IgD-negative memory B cell (primary cell): ENCODE measurements at regions not wholly inside any gene's neighbourhood (a gene's known extent, or its start where the extent isn't known, plus 50 kb on each side); places are given as distances from the start of the nearest gene placed in this dataset.
A peak's percentile ranks its signal among the peaks of the same experiment; 100 is the strongest.

Experiments used
- H3K27ac Mint-ChIP-seq, 3 donors: one replicate each; pipeline ENCODE4 v1.8.0; 2020 to 2022; ENCODE audit warnings: mild to moderate bottlenecking in 3 of 3, mixed read lengths in 3 of 3, moderate library complexity in 1 of 3
- H3K27me3 Mint-ChIP-seq: one replicate; pipeline ENCODE4 v1.8.0; 2021; ENCODE audit warnings: mixed read lengths
- H3K36me3 Mint-ChIP-seq: one replicate; pipeline ENCODE4 v1.8.0; 2020; ENCODE audit warnings: mild to moderate bottlenecking, mixed read lengths
- H3K4me1 Mint-ChIP-seq, 3 donors: one replicate each; pipeline ENCODE4 v1.8.0; 2020 to 2022; ENCODE audit warnings: mixed read lengths in 3 of 3, mild to moderate bottlenecking in 1 of 3
- H3K4me3 Mint-ChIP-seq, 4 donors: one replicate each; pipeline ENCODE4 v1.8.0; 2020 to 2022; ENCODE audit warnings: mild to moderate bottlenecking in 4 of 4, mixed read lengths in 4 of 4, moderate library complexity in 3 of 4
- H3K9me3 Mint-ChIP-seq, 3 donors: one replicate each; pipeline ENCODE4 v1.8.0; 2020 to 2021; ENCODE audit warnings: mixed read lengths in 3 of 3, mild to moderate bottlenecking in 1 of 3

- peaks cover 8% of the 10 kb centered on the region for H3K27me3 Mint-ChIP-seq
- H3K36me3 Mint-ChIP-seq: no peaks in the 10 kb centered on the region
- H3K9me3 Mint-ChIP-seq: peaks cover 0 to 3% (median 0%) of the 10 kb centered on the region in 3 donors
- H3K4me3 Mint-ChIP-seq: no peak overlapping the region
- H3K27ac Mint-ChIP-seq: no peak overlapping the region
- H3K4me1 Mint-ChIP-seq: no peaks in the 10 kb centered on the region
Observed at GRCh38 chr15:29208836-29209235, 60.8 kb downstream of the NSMCE3 start.

- H3K9me3 Mint-ChIP-seq: peaks cover 0 to 5% (median 0%) of the 10 kb centered on the region in 3 donors
- peaks cover 9% of the 10 kb centered on the region for H3K27me3 Mint-ChIP-seq
- H3K27ac Mint-ChIP-seq: no peak overlapping the region
- no peak overlapping the region for H3K4me3 Mint-ChIP-seq
- H3K36me3 Mint-ChIP-seq: no peaks in the 10 kb centered on the region
- no peaks in the 10 kb centered on the region for H3K4me1 Mint-ChIP-seq
Observed at GRCh38 chr15:29208352-29208751, 61.3 kb downstream of the NSMCE3 start.

GRCh38 chr15:29207758-29208108, 61.9 kb downstream of the NSMCE3 start:
- no peaks in the 10 kb centered on the region for H3K36me3 Mint-ChIP-seq
- no peak overlapping the region for H3K27ac Mint-ChIP-seq
- H3K9me3 Mint-ChIP-seq: peaks cover 0 to 5% (median 0%) of the 10 kb centered on the region in 3 donors
- H3K4me3 Mint-ChIP-seq: no peak overlapping the region
- H3K4me1 Mint-ChIP-seq: no peaks in the 10 kb centered on the region
- peaks cover 10% of the 10 kb centered on the region for H3K27me3 Mint-ChIP-seq

GRCh38 chr15:29207027-29207757, 62.4 kb downstream of the NSMCE3 start:
- H3K4me3 Mint-ChIP-seq: no peak overlapping the region
- peaks cover 10% of the 10 kb centered on the region for H3K27me3 Mint-ChIP-seq
- no peak overlapping the region for H3K27ac Mint-ChIP-seq
- H3K9me3 Mint-ChIP-seq: peaks cover 0 to 5% (median 0%) of the 10 kb centered on the region in 3 donors
- no peaks in the 10 kb centered on the region for H3K36me3 Mint-ChIP-seq
- H3K4me1 Mint-ChIP-seq: no peaks in the 10 kb centered on the region

- Mint-ChIP-seq H3K36me3 (no peaks in the 10 kb centered on the region), H3K4me1 (no peaks in the 10 kb centered on the region), H3K27me3 (peaks cover 11% of the 10 kb centered on the region), H3K9me3 (peaks cover 0 to 5% (median 3%) of the 10 kb centered on the region in 3 donors), H3K4me3 (no peak overlapping the region), H3K27ac (no peak overlapping the region)
Observed at GRCh38 chr15:29205186-29205585, 64.4 kb downstream of the NSMCE3 start.

GRCh38 chr15:29204369-29204755, 65.3 kb downstream of the NSMCE3 start:
- H3K4me3 Mint-ChIP-seq: no peak overlapping the region
- H3K9me3 Mint-ChIP-seq: peaks cover 0 to 5% (median 3%) of the 10 kb centered on the region in 3 donors
- H3K4me1 Mint-ChIP-seq: no peaks in the 10 kb centered on the region
- H3K27ac Mint-ChIP-seq: no peak overlapping the region
- no peaks in the 10 kb centered on the region for H3K36me3 Mint-ChIP-seq
- peaks cover 11% of the 10 kb centered on the region for H3K27me3 Mint-ChIP-seq

- H3K27me3 Mint-ChIP-seq: peaks cover 11% of the 10 kb centered on the region
- peaks cover 0 to 5% (median 3%) of the 10 kb centered on the region in 3 donors for H3K9me3 Mint-ChIP-seq
- H3K36me3 Mint-ChIP-seq: no peaks in the 10 kb centered on the region
- no peaks in the 10 kb centered on the region for H3K4me1 Mint-ChIP-seq
- no peak overlapping the region for H3K4me3 Mint-ChIP-seq
- H3K27ac Mint-ChIP-seq: no peak overlapping the region
Observed at GRCh38 chr15:29203718-29204368, 65.8 kb downstream of the NSMCE3 start.

- Mint-ChIP-seq H3K4me1 (peaks cover 0 to 2% (median 0%) of the 10 kb centered on the region in 3 donors), H3K27ac (no peak overlapping the region), H3K9me3 (peaks cover 0 to 3% (median 0%) of the 10 kb centered on the region in 3 donors), H3K27me3 (peaks cover 3% of the 10 kb centered on the region), H3K36me3 (no peaks in the 10 kb centered on the region), H3K4me3 (no peak overlapping the region)
Observed at GRCh38 chr15:29196722-29197121, 72.9 kb downstream of the NSMCE3 start.

- peaks cover 0 to 2% (median 1%) of the 10 kb centered on the region in 3 donors for H3K9me3 Mint-ChIP-seq
- no peak overlapping the region for H3K4me3 Mint-ChIP-seq
- H3K27ac Mint-ChIP-seq: no peak overlapping the region
- peaks cover 3% of the 10 kb centered on the region for H3K27me3 Mint-ChIP-seq
- no peaks in the 10 kb centered on the region for H3K36me3 Mint-ChIP-seq
- peaks cover 0 to 2% (median 0%) of the 10 kb centered on the region in 3 donors for H3K4me1 Mint-ChIP-seq
Observed at GRCh38 chr15:29196290-29196689, 73.3 kb downstream of the NSMCE3 start.

- no peak overlapping the region for H3K4me3 Mint-ChIP-seq
- H3K27me3 Mint-ChIP-seq: peaks cover 3% of the 10 kb centered on the region
- H3K27ac Mint-ChIP-seq: peak overlapping the region in 1 of 3 donors; percentile 31
Observed at GRCh38 chr15:29194866-29195265, 74.8 kb downstream of the NSMCE3 start.

GRCh38 chr15:29183071-29183831, 86.4 kb downstream of the NSMCE3 start:
- peaks cover 0 to 3% (median 0%) of the 10 kb centered on the region in 3 donors for H3K4me1 Mint-ChIP-seq
- no peak overlapping the region for H3K27ac Mint-ChIP-seq
- peaks cover 3% of the 10 kb centered on the region for H3K27me3 Mint-ChIP-seq
- peaks cover 0 to 3% (median 0%) of the 10 kb centered on the region in 3 donors for H3K9me3 Mint-ChIP-seq
- no peak overlapping the region for H3K4me3 Mint-ChIP-seq
- H3K36me3 Mint-ChIP-seq: no peaks in the 10 kb centered on the region

More at GRCh38 chr15:29194866-29195265, 74.8 kb downstream of the NSMCE3 start:
- Mint-ChIP-seq H3K4me1 (peaks cover 0 to 2% (median 0%) of the 10 kb centered on the region in 3 donors), H3K36me3 (no peaks in the 10 kb centered on the region), H3K9me3 (peaks cover 0 to 2% (median 0%) of the 10 kb centered on the region in 3 donors)

GRCh38 chr15:29182590-29182989, 87.0 kb downstream of the NSMCE3 start:
- peaks cover 0 to 3% (median 0%) of the 10 kb centered on the region in 3 donors for H3K4me1 Mint-ChIP-seq
- H3K27me3 Mint-ChIP-seq: peaks cover 3% of the 10 kb centered on the region
- no peak overlapping the region for H3K4me3 Mint-ChIP-seq
- H3K9me3 Mint-ChIP-seq: peaks cover 0 to 3% (median 0%) of the 10 kb centered on the region in 3 donors
- H3K27ac Mint-ChIP-seq: no peak overlapping the region
- no peaks in the 10 kb centered on the region for H3K36me3 Mint-ChIP-seq

GRCh38 chr15:29172742-29173725, 96.6 kb downstream of the NSMCE3 start:
- no peak overlapping the region for H3K4me3 Mint-ChIP-seq
- H3K4me1 Mint-ChIP-seq: no peaks in the 10 kb centered on the region
- no peak overlapping the region for H3K27ac Mint-ChIP-seq
- peaks cover 0 to 6% (median 2%) of the 10 kb centered on the region in 3 donors for H3K9me3 Mint-ChIP-seq
- H3K36me3 Mint-ChIP-seq: no peaks in the 10 kb centered on the region
- H3K27me3 Mint-ChIP-seq: peaks cover 3% of the 10 kb centered on the region

- Mint-ChIP-seq H3K27me3 (peaks cover 2% of the 10 kb centered on the region), H3K36me3 (no peaks in the 10 kb centered on the region), H3K4me1 (no peaks in the 10 kb centered on the region), H3K27ac (no peak overlapping the region), H3K9me3 (peaks cover 0 to 6% (median 5%) of the 10 kb centered on the region in 3 donors), H3K4me3 (no peak overlapping the region)
Observed at GRCh38 chr15:29170521-29170920, 99.1 kb downstream of the NSMCE3 start.
